ENCODE measurements at regions not wholly inside any gene's neighbourhood (a gene's known extent, or its start where the extent isn't known, plus 50 kb on each side); places are given as distances from the start of the nearest gene placed in this dataset.
"Not testable (repeated sequence)": the region's sequence is repeated elsewhere in the genome, so short reads cannot be mapped to it uniquely, and the experiment has no call there.

GRCh38 chr3:75323936-75324335, 340.2 kb upstream of the FRG2C start:
- TF ChIP-seq, protein P1, sequence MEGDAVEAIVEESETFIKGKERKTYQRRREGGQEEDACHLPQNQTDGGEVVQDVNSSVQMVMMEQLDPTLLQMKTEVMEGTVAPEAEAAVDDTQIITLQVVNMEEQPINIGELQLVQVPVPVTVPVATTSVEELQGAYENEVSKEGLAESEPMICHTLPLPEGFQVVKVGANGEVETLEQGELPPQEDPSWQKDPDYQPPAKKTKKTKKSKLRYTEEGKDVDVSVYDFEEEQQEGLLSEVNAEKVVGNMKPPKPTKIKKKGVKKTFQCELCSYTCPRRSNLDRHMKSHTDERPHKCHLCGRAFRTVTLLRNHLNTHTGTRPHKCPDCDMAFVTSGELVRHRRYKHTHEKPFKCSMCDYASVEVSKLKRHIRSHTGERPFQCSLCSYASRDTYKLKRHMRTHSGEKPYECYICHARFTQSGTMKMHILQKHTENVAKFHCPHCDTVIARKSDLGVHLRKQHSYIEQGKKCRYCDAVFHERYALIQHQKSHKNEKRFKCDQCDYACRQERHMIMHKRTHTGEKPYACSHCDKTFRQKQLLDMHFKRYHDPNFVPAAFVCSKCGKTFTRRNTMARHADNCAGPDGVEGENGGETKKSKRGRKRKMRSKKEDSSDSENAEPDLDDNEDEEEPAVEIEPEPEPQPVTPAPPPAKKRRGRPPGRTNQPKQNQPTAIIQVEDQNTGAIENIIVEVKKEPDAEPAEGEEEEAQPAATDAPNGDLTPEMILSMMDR (IDR thresholded peaks at IDR 0.05; ENCODE audit: low read length), result not testable (repeated sequence)
- not testable (repeated sequence) for TF ChIP-seq EZH2 (IDR thresholded peaks at IDR 0.05; ENCODE audit: borderline replicate concordance, low read length)

Measured in OCI-LY1 (cell line).